GM13977 (cell line): ENCODE measurements at regions not wholly inside any gene's neighbourhood (a gene's known extent, or its start where the extent isn't known, plus 50 kb on each side); places are given as distances from the start of the nearest gene placed in this dataset.

ENCODE experiments used
- DNase-seq: peaks from one replicate; pipeline ENCODE4 v3.0.0; 2012; ENCODE audit warnings: low spot score
- in situ Hi-C: fragments of 300-500 bp; cut with MboI; formaldehyde crosslinking; loops from one replicate; pipeline ENCODE4 v1.12.0; 2022; ENCODE audit warnings: low sequenced_read_pairs, low pct_unique_long_range_greater_than_20kb, mixed read lengths, inconsistent platforms; ENCODE audit not compliant: unreplicated experiment
- TF ChIP-seq, protein P1 (sequence below): IDR thresholded peaks from 2 replicates; pipeline ENCODE4 v1.5.1; 2012; ENCODE audit warnings: mild to moderate bottlenecking, control low read depth; ENCODE audit not compliant: insufficient read depth; ENCODE audit errors: extremely low read depth, missing control alignments

DNA sequence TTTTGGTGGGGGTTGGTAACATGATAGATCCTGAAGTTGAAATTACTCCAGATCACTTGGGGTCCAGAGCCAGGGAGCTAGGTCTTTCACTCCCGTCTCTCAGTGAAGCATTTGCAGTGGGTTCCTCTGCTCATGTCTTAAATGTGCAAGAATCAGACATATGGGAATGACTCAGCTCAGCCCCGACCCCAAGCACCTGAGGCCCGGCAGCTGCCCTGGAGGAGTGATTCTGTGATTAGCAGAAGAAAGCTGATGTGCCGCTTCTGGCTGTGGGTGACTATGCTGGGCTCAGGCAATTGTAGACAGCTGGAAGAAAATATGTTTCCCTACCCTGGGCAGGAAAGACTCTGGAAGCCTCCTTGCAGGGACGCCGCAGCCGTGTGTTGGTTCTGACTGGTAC, 601.7 kb downstream of the NPHP4 start:
- DNase-seq, result no peak
- TF ChIP-seq, protein P1, sequence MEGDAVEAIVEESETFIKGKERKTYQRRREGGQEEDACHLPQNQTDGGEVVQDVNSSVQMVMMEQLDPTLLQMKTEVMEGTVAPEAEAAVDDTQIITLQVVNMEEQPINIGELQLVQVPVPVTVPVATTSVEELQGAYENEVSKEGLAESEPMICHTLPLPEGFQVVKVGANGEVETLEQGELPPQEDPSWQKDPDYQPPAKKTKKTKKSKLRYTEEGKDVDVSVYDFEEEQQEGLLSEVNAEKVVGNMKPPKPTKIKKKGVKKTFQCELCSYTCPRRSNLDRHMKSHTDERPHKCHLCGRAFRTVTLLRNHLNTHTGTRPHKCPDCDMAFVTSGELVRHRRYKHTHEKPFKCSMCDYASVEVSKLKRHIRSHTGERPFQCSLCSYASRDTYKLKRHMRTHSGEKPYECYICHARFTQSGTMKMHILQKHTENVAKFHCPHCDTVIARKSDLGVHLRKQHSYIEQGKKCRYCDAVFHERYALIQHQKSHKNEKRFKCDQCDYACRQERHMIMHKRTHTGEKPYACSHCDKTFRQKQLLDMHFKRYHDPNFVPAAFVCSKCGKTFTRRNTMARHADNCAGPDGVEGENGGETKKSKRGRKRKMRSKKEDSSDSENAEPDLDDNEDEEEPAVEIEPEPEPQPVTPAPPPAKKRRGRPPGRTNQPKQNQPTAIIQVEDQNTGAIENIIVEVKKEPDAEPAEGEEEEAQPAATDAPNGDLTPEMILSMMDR, result no peak
- in situ Hi-C loops, result no loop called here

DNA sequence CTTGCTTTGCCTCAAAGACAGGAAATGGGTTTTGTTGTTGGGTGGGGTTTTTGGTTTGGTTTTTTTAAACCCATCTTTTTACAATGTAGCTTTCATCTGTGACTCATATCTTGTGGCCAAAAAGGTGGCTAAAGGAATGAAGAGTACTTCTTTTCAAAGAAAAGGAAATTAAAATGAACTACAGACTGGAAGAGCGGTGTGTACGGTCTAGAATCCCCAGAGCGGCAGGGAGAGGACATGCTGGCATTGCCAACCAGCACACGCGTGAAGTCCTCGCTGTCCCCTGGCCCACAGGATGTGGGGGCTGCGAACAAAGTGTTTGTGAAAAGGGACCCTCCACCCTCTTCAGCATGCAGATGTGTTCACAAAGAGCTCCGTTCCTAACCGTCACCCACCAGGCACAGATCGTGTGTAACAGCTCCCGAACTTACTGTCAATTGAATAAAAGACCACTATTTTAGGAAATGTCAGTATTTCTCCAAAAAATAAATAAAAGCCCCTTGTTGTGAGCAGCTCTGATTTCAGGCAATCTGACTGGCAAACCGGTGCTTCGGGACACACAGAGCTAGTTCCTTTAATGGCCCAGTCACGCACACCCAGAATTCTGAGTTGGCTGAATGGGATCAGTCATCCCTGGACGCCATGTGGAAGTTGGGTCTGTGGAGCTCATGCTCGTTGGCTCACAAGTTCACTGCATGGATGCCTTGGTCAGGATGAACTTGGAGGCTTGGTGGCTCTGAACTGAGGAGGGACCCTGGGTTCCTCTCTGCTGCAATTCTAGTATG, 602.9 kb downstream of the NPHP4 start:
- TF ChIP-seq, protein P1, result no peak
- in situ Hi-C loops, result no loop called here
- no peak for DNase-seq

DNA sequence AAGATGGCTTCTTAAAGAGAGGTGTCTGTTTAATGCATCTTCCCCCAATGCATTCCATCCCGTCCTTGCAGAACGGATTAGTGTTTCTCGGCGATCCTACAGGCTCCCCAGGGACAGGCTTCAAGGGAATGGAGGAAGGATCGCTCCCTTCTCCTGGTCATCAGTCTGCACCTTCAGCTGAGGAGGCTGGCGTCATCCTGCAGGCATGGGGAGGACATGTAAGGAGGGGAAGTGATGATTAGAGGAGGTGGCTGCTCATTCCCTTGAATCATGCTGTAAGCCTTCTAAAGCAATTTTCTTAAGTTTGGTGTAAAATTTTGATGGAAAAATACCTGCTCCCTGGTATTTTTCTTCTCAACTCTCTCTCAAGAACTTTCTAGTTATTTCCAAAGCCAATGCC, 603.6 kb downstream of the NPHP4 start:
- TF ChIP-seq, protein P1, result no peak
- in situ Hi-C loops, result no loop called here
- DNase-seq, result no peak

DNA sequence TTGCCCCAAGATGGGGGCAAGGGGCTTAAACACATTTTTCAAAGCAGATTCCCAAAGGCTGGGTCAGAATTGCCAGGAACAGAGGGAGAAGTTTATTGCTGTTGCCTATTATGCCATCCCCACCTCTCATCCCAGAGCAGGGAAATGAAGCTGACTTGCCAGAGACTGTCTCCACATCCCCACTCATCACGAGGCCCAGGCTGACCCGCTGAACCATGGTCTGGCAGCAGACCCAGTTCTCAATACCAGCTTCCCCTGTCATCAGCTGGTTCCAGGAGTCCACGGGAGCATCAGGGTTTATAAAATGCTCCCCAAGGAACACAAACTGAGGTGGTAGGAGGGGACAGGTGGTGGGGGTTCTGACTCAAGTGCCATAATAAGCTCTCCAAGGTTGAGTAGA, 605.9 kb downstream of the NPHP4 start:
- DNase-seq, result no peak
- TF ChIP-seq, protein P1, result no peak
- in situ Hi-C loops, result no loop called here

DNA sequence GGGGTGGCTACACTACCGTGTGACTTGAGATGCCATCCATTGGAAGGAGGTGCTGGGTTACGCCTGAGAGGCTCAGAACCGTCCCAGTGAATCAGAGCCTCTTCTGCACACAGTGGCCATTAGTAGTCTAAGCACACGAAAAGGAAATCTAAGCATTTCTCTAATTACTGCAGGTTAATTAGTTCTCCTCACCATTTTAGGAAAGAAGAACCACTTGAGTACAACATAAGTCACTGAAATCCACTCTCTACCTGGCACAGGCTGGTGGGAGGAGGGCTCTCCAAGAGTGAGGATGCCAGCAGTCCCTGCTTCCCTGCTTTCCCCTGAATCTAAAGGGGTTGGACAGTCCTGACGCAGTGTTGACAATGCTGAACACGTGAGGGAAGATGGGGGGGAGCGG, 606.3 kb downstream of the NPHP4 start:
- TF ChIP-seq, protein P1, result no peak
- no peak for DNase-seq
- in situ Hi-C loops, result no loop called here

DNA sequence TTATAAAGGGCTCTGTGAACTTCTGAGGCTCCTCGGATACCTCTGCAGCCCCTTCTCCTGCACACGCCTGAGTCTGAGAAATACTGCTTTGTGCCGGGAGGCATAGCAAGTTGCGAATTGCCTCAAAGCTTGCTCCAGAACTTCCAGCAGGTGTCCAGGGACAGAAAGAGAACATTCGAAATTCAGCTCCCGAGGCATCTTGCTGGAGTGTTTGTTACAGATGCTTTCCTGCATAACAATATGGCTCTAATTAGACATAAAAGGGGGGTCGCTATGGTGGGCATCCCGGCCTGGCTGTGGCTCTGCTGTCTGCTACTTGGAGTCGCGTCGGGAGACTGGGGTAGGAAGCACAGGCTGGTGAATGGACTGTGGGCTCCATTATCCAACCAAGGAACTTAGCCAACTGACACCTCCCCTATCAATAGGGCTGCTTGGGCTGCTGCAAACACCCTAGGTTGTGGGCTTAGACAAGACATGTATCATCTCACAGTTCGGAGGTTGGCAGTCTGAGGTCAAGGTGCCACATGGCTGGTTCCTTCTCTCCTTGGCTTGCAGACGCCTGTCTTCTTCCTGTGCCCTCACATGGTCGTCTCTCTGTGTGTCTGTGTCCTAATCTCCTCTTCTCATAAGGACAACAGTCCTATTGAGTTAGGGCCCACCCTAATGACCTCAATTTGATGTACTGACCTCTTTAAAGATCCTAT, 607.0 kb downstream of the NPHP4 start:
- TF ChIP-seq, protein P1, result no peak
- no peak for DNase-seq
- in situ Hi-C loops, result no loop called here
